GM12864 (cell line): ENCODE measurements at regions not wholly inside any gene's neighbourhood (a gene's known extent, or its start where the extent isn't known, plus 50 kb on each side); places are given as distances from the start of the nearest gene placed in this dataset.

ENCODE experiments used
- DNase-seq: peaks from one replicate; pipeline ENCODE4 v3.0.0-alpha.2; 2011; ENCODE audit warnings: low read depth
- H3K4me3 ChIP-seq: 2 replicates; pipeline ENCODE4 v1.5.1; 2011; ENCODE audit warnings: mild to moderate bottlenecking, low read depth, low read length, control low read depth
- CTCF ChIP-seq: IDR thresholded peaks from 2 replicates; pipeline ENCODE4 v1.5.1; 2011; ENCODE audit warnings: low read depth, mild to moderate bottlenecking, moderate library complexity, low read length, control low read depth, inconsistent platforms; ENCODE audit errors: missing control alignments

- no peak for DNase-seq
- no peak overlapping the region for H3K4me3 ChIP-seq
- no peak for TF ChIP-seq CTCF
Observed at GRCh38 chr4:147129687-147130086, 184.0 kb upstream of the TTC29 start.

- H3K4me3 ChIP-seq = no peak overlapping the region
- DNase-seq = no peak
Observed at GRCh38 chr4:147134536-147135210, 189.0 kb upstream of the TTC29 start.

GRCh38 chr4:147136310-147136709 lies 190.6 kb upstream of the TTC29 start:
- no peak for DNase-seq
- no peak for TF ChIP-seq CTCF
- no peak overlapping the region for H3K4me3 ChIP-seq

More at GRCh38 chr4:147134536-147135210, 189.0 kb upstream of the TTC29 start:
- TF ChIP-seq CTCF = no peak

- no peak for DNase-seq
- H3K4me3 ChIP-seq = no peak overlapping the region
- no peak for TF ChIP-seq CTCF
Observed at GRCh38 chr4:147136751-147137150, 191.1 kb upstream of the TTC29 start.

GRCh38 chr4:147137280-147137679 lies 191.6 kb upstream of the TTC29 start:
- TF ChIP-seq CTCF = no peak
- H3K4me3 ChIP-seq = no peak overlapping the region
- no peak for DNase-seq

GRCh38 chr4:147138171-147138570 lies 192.5 kb upstream of the TTC29 start:
- DNase-seq = no peak
- TF ChIP-seq CTCF = no peak

More at GRCh38 chr4:147138171-147138570, 192.5 kb upstream of the TTC29 start:
- no peak overlapping the region for H3K4me3 ChIP-seq
